K562 (cell line): ENCODE measurements at regions not wholly inside any gene's neighbourhood (a gene's known extent, or its start where the extent isn't known, plus 50 kb on each side); places are given as distances from the start of the nearest gene placed in this dataset.

Experiments
- BCOR ChIP-seq: fragments of 450-650 bp; IDR thresholded peaks from 2 replicates; pipeline ENCODE4 v1.6.1; 2016
- ESRRA ChIP-seq: fragments of 450-650 bp; IDR thresholded peaks from 2 replicates; pipeline ENCODE4 v1.6.1; 2014; ENCODE audit warnings: low read depth, mild to moderate bottlenecking, moderate library complexity, borderline replicate concordance
- RBM25 ChIP-seq: fragments of 200-400 bp; formaldehyde crosslinking; IDR thresholded peaks from 2 replicates; pipeline ENCODE4 v1.6.1; 2018; ENCODE audit warnings: low read length, low read depth, moderate library complexity; ENCODE audit not compliant: severe bottlenecking
- TF ChIP-seq, protein P1 (sequence below): fragments of 450-650 bp; IDR thresholded peaks from 2 replicates; pipeline ENCODE4 v1.6.1; 2016; ENCODE audit warnings: mild to moderate bottlenecking, moderate library complexity

DNA sequence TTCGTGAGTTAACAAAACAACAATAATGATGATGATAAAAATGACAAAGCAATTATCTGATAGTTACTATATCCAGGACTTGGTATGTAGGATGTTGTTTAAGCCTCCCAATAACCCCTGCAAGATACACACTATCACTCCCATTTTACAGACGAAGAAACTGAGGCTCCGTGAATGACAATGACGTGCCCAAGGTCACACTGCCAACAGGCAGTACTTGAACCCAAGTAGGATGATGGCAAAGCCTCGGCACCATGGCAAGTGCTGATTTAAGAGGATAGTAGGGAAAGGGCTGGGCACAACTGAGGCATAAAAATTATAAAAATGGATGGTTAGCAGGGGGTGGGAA is 226.8 kb upstream of the LHX5 start (continued):
- TF ChIP-seq, protein P1, sequence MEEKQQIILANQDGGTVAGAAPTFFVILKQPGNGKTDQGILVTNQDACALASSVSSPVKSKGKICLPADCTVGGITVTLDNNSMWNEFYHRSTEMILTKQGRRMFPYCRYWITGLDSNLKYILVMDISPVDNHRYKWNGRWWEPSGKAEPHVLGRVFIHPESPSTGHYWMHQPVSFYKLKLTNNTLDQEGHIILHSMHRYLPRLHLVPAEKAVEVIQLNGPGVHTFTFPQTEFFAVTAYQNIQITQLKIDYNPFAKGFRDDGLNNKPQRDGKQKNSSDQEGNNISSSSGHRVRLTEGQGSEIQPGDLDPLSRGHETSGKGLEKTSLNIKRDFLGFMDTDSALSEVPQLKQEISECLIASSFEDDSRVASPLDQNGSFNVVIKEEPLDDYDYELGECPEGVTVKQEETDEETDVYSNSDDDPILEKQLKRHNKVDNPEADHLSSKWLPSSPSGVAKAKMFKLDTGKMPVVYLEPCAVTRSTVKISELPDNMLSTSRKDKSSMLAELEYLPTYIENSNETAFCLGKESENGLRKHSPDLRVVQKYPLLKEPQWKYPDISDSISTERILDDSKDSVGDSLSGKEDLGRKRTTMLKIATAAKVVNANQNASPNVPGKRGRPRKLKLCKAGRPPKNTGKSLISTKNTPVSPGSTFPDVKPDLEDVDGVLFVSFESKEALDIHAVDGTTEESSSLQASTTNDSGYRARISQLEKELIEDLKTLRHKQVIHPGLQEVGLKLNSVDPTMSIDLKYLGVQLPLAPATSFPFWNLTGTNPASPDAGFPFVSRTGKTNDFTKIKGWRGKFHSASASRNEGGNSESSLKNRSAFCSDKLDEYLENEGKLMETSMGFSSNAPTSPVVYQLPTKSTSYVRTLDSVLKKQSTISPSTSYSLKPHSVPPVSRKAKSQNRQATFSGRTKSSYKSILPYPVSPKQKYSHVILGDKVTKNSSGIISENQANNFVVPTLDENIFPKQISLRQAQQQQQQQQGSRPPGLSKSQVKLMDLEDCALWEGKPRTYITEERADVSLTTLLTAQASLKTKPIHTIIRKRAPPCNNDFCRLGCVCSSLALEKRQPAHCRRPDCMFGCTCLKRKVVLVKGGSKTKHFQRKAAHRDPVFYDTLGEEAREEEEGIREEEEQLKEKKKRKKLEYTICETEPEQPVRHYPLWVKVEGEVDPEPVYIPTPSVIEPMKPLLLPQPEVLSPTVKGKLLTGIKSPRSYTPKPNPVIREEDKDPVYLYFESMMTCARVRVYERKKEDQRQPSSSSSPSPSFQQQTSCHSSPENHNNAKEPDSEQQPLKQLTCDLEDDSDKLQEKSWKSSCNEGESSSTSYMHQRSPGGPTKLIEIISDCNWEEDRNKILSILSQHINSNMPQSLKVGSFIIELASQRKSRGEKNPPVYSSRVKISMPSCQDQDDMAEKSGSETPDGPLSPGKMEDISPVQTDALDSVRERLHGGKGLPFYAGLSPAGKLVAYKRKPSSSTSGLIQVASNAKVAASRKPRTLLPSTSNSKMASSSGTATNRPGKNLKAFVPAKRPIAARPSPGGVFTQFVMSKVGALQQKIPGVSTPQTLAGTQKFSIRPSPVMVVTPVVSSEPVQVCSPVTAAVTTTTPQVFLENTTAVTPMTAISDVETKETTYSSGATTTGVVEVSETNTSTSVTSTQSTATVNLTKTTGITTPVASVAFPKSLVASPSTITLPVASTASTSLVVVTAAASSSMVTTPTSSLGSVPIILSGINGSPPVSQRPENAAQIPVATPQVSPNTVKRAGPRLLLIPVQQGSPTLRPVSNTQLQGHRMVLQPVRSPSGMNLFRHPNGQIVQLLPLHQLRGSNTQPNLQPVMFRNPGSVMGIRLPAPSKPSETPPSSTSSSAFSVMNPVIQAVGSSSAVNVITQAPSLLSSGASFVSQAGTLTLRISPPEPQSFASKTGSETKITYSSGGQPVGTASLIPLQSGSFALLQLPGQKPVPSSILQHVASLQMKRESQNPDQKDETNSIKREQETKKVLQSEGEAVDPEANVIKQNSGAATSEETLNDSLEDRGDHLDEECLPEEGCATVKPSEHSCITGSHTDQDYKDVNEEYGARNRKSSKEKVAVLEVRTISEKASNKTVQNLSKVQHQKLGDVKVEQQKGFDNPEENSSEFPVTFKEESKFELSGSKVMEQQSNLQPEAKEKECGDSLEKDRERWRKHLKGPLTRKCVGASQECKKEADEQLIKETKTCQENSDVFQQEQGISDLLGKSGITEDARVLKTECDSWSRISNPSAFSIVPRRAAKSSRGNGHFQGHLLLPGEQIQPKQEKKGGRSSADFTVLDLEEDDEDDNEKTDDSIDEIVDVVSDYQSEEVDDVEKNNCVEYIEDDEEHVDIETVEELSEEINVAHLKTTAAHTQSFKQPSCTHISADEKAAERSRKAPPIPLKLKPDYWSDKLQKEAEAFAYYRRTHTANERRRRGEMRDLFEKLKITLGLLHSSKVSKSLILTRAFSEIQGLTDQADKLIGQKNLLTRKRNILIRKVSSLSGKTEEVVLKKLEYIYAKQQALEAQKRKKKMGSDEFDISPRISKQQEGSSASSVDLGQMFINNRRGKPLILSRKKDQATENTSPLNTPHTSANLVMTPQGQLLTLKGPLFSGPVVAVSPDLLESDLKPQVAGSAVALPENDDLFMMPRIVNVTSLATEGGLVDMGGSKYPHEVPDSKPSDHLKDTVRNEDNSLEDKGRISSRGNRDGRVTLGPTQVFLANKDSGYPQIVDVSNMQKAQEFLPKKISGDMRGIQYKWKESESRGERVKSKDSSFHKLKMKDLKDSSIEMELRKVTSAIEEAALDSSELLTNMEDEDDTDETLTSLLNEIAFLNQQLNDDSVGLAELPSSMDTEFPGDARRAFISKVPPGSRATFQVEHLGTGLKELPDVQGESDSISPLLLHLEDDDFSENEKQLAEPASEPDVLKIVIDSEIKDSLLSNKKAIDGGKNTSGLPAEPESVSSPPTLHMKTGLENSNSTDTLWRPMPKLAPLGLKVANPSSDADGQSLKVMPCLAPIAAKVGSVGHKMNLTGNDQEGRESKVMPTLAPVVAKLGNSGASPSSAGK: no peak
- TF ChIP-seq ESRRA: peak; percentile 35; the same call in 1 of the 2 replicates
- peak; percentile 40; the same call in 1 of the 2 replicates for TF ChIP-seq BCOR
- TF ChIP-seq RBM25: peak; percentile 78
